SIG-M5 treated with dmso at 0.1 percent for 504 hours (cell line): ENCODE measurements at regions not wholly inside any gene's neighbourhood (a gene's known extent, or its start where the extent isn't known, plus 50 kb on each side); places are given as distances from the start of the nearest gene placed in this dataset.

Source experiments
- DNase-seq: peaks from one replicate; lab custom pipeline; 2025; ENCODE audit not compliant: unreplicated experiment; lab: John Stamatoyannopoulos, UW

- no peak for DNase-seq
Measured at GRCh38 chrX:26008691-26009090, 129.5 kb upstream of the MAGEB18 start.

- no peak for DNase-seq
Measured at GRCh38 chrX:26019386-26019785, 118.8 kb upstream of the MAGEB18 start.

- no peak for DNase-seq
Measured at GRCh38 chrX:26026179-26026578, 112.0 kb upstream of the MAGEB18 start.

- no peak for DNase-seq
Measured at GRCh38 chrX:26032111-26032912, 105.8 kb upstream of the MAGEB18 start.

- no peak for DNase-seq
Measured at GRCh38 chrX:26037367-26037766, 100.8 kb upstream of the MAGEB18 start.

GRCh38 chrX:26050099-26050498 is 88.0 kb upstream of the MAGEB18 start:
- no peak for DNase-seq

GRCh38 chrX:26070882-26071281 is 67.3 kb upstream of the MAGEB18 start:
- DNase-seq, result no peak

GRCh38 chrX:26071618-26072017 is 66.5 kb upstream of the MAGEB18 start:
- DNase-seq, result no peak

GRCh38 chrX:26083093-26083492 is 55.0 kb upstream of the MAGEB18 start:
- no peak for DNase-seq
